H1 (cell line): ENCODE measurements at regions not wholly inside any gene's neighbourhood (a gene's known extent, or its start where the extent isn't known, plus 50 kb on each side); places are given as distances from the start of the nearest gene placed in this dataset.

Experiments used
- CTCF ChIA-PET: fragments of 300-600 bp; sonication (Branson Sonifier 250); formaldehyde crosslinking; loops from one replicate; lab custom pipeline; 2021; ENCODE audit not compliant: partially characterized antibody; lab: Charles Lee
- POLR2A ChIA-PET: fragments of 300-600 bp; sonication (Branson Sonifier 250); formaldehyde crosslinking; loops from one replicate; lab custom pipeline; 2021; ENCODE audit warnings: inconsistent platforms; ENCODE audit not compliant: partially characterized antibody; lab: Charles Lee
- DNase-seq, 2 experiments: peaks; one replicate each; pipeline versions ENCODE4 v3.0.0 to v3.0.0-alpha.2; 2010 to 2022; ENCODE audit warnings: low spot score in 2 of 2, low read depth in 1 of 2, mixed read lengths in 1 of 2
- FAIRE-seq: peaks from 2 replicates; lab custom pipeline; 2011; peaks lifted over from hg19 to GRCh38; lab: Jason Lieb, UNC
- H2AFZ ChIP-seq: 2 replicates; pipeline ENCODE4 v1.8.1; 2012; ENCODE audit warnings: low read length, inconsistent platforms
- H2AK5ac ChIP-seq: 2 replicates; pipeline ENCODE4 v1.6.1; 2013; ENCODE audit warnings: low read depth, low read length
- H2BK120ac ChIP-seq: replicated peaks from 2 replicates; pipeline ENCODE3; 2013; ENCODE audit warnings: low read depth, low read length, inconsistent platforms
- H2BK12ac ChIP-seq: 2 replicates; pipeline ENCODE4 v1.6.1; 2013; ENCODE audit warnings: low read depth, low read length
- H2BK15ac ChIP-seq: 2 replicates; pipeline ENCODE4 v1.6.1; 2013; ENCODE audit warnings: low read length
- H2BK20ac ChIP-seq: 2 replicates; pipeline ENCODE4 v1.6.1; 2013; ENCODE audit warnings: low read length
- H2BK5ac ChIP-seq: 2 replicates; pipeline ENCODE4 v1.6.1; 2013; ENCODE audit warnings: low read depth, low read length
- H3K14ac ChIP-seq: 2 replicates; pipeline ENCODE4 v1.6.1; 2013; ENCODE audit warnings: inconsistent platforms; ENCODE audit not compliant: insufficient read length
- H3K18ac ChIP-seq: 2 replicates; pipeline ENCODE4 v1.6.1; 2013; ENCODE audit warnings: low read length; ENCODE audit errors: extremely low read depth
- H3K23ac ChIP-seq: 2 replicates; pipeline ENCODE4 v1.6.1; 2013; ENCODE audit warnings: inconsistent platforms; ENCODE audit not compliant: insufficient read length
- H3K23me2 ChIP-seq: 2 replicates; pipeline ENCODE4 v1.6.1; 2013; ENCODE audit warnings: low read depth, low read length
- H3K27ac ChIP-seq: 2 replicates; pipeline ENCODE4 v1.6.1; 2011; ENCODE audit warnings: low read depth, low read length, inconsistent platforms
- H3K27me3 ChIP-seq, 4 experiments: replicated peaks in 1 of 4; 1 replicate in 1 of 4; 2 replicates in 3 of 4; pipeline versions ENCODE4 v1.6.1 to v1.8.1; 2011 to 2013; ENCODE audit warnings: low read length in 3 of 4, mild to moderate bottlenecking in 3 of 4, inconsistent platforms in 2 of 4, mixed read lengths in 2 of 4, moderate library complexity in 1 of 4; ENCODE audit not compliant: control insufficient read depth in 3 of 4, insufficient read depth in 3 of 4; ENCODE audit errors: extremely low read depth in 1 of 4
- H3K36me3 ChIP-seq, 4 experiments: 2 replicates each; pipeline versions ENCODE4 v1.6.1 to v1.8.1; 2011 to 2013; ENCODE audit warnings: mild to moderate bottlenecking in 4 of 4, low read length in 3 of 4, moderate library complexity in 2 of 4, control low read depth in 1 of 4, inconsistent platforms in 1 of 4; ENCODE audit not compliant: insufficient read depth in 4 of 4, control insufficient read depth in 2 of 4
- H3K4ac ChIP-seq: replicated peaks from 2 replicates; pipeline ENCODE3; 2013; ENCODE audit warnings: low read length, low read depth, mixed read lengths, inconsistent platforms; ENCODE audit not compliant: insufficient read length
- H3K4me1 ChIP-seq, 4 experiments: replicated peaks in 1 of 4; 1 replicate in 1 of 4; 2 replicates in 3 of 4; pipeline versions ENCODE4 v1.6.1 to v1.8.1; 2011 to 2013; ENCODE audit warnings: low read length in 3 of 4, inconsistent platforms in 2 of 4, mixed read lengths in 1 of 4; ENCODE audit not compliant: insufficient read depth in 4 of 4, control insufficient read depth in 3 of 4
- H3K4me2 ChIP-seq, 2 experiments: 2 replicates each; pipeline versions ENCODE4 v1.6.1 to v1.8.1; 2011 to 2013; ENCODE audit warnings: low read depth in 2 of 2, low read length in 2 of 2, control low read depth in 1 of 2, inconsistent platforms in 1 of 2, mild to moderate bottlenecking in 1 of 2; ENCODE audit not compliant: insufficient read depth in 1 of 2
- H3K4me3 ChIP-seq, 4 experiments: fragments of 200-600, 300-600 bp in 1 of 4; sonication (generic), shearing (Covaris generic), sonication (Bioruptor Twin) in 1 of 4; 2 replicates each; pipeline versions ENCODE4 v1.5.1 to v1.8.1; 2011 to 2016; ENCODE audit warnings: low read length in 4 of 4, low read depth in 3 of 4, control low read depth in 2 of 4, inconsistent platforms in 2 of 4, mild to moderate bottlenecking in 2 of 4, mixed read lengths in 1 of 4, moderate library complexity in 1 of 4; ENCODE audit not compliant: insufficient read depth in 2 of 4; ENCODE audit errors: extremely low read depth in 1 of 4
- H3K56ac ChIP-seq: replicated peaks from 2 replicates; pipeline ENCODE3; 2013; ENCODE audit warnings: low read depth, mild to moderate bottlenecking, mixed read lengths, low read length, inconsistent platforms; ENCODE audit not compliant: insufficient read length
- H3K79me1 ChIP-seq: 2 replicates; pipeline ENCODE4 v1.6.1; 2013; ENCODE audit warnings: low read depth, low read length, control low read depth
- H3K79me2 ChIP-seq, 2 experiments: 2 replicates each; pipeline versions ENCODE4 v1.6.1 to v1.8.1; 2012 to 2013; ENCODE audit warnings: low read length in 2 of 2, mild to moderate bottlenecking in 2 of 2, inconsistent platforms in 1 of 2; ENCODE audit not compliant: insufficient read depth in 2 of 2, control insufficient read depth in 1 of 2
- H3K9ac ChIP-seq, 4 experiments: replicated peaks in 1 of 4; 1 replicate in 1 of 4; 2 replicates in 3 of 4; pipeline versions ENCODE4 v1.6.1 to v1.8.1; 2011 to 2013; ENCODE audit warnings: low read depth in 3 of 4, low read length in 3 of 4, control low read depth in 2 of 4, mild to moderate bottlenecking in 2 of 4, moderate library complexity in 2 of 4, inconsistent platforms in 1 of 4; ENCODE audit errors: extremely low read depth in 1 of 4
- H3K9me3 ChIP-seq, 2 experiments: 2 replicates each; pipeline versions ENCODE4 v1.6.1 to v1.8.1; 2012 to 2013; ENCODE audit warnings: mild to moderate bottlenecking in 2 of 2, moderate library complexity in 2 of 2, control low read depth in 1 of 2, inconsistent platforms in 1 of 2, low read depth in 1 of 2, low read length in 1 of 2, mixed read lengths in 1 of 2; ENCODE audit not compliant: insufficient read depth in 2 of 2
- H4K20me1 ChIP-seq, 2 experiments: replicated peaks in 1 of 2; 2 replicates each; pipeline versions ENCODE3 to v1.8.1; 2011 to 2013; ENCODE audit warnings: inconsistent platforms in 2 of 2, low read length in 2 of 2, mild to moderate bottlenecking in 1 of 2; ENCODE audit not compliant: insufficient read depth in 2 of 2, control insufficient read depth in 1 of 2
- H4K5ac ChIP-seq: 2 replicates; pipeline ENCODE4 v1.6.1; 2013; ENCODE audit warnings: low read length, low read depth, mixed read lengths, inconsistent platforms; ENCODE audit not compliant: insufficient read length
- H4K8ac ChIP-seq: 2 replicates; pipeline ENCODE4 v1.8.0; 2013; ENCODE audit warnings: mild to moderate bottlenecking, moderate library complexity, low read length, inconsistent platforms; ENCODE audit not compliant: insufficient read depth; ENCODE audit errors: extremely low read depth
- H4K91ac ChIP-seq: replicated peaks from 2 replicates; pipeline ENCODE3; 2013; ENCODE audit warnings: low read length, mixed read lengths, inconsistent platforms; ENCODE audit not compliant: insufficient read length
- CEBPB ChIP-seq: IDR thresholded peaks from 2 replicates; pipeline ENCODE4 v1.6.1; 2012; ENCODE audit warnings: low read depth, low read length
- EP300 ChIP-seq, 2 experiments: IDR thresholded peaks; 1 replicate in 1 of 2; 2 replicates in 1 of 2; pipeline ENCODE4 v1.6.1; 2011 to 2012; ENCODE audit warnings: low read depth in 2 of 2, low read length in 2 of 2, mild to moderate bottlenecking in 2 of 2, borderline replicate concordance in 1 of 2, inconsistent platforms in 1 of 2, moderate library complexity in 1 of 2
- WGBS, 2 experiments: shearing (Covaris generic) in 1 of 2; methylation state at CpG; one replicate each; pipeline versions ENCODE4 v1.1.6 to v1.1.7; 2013 to 2015; ENCODE audit warnings: low lambda C conversion rate in 2 of 2, mixed read lengths in 2 of 2, inconsistent platforms in 1 of 2, low coverage in 1 of 2, missing lambda C conversion rate in 1 of 2; ENCODE audit not compliant: insufficient replicate concordance in 2 of 2, insufficient coverage in 1 of 2, insufficient read length in 1 of 2; ENCODE audit errors: extremely low coverage in 1 of 2, missing lambda C conversion rate in 1 of 2; 5-methylcytosine and 5-hydroxymethylcytosine counted together

DNA sequence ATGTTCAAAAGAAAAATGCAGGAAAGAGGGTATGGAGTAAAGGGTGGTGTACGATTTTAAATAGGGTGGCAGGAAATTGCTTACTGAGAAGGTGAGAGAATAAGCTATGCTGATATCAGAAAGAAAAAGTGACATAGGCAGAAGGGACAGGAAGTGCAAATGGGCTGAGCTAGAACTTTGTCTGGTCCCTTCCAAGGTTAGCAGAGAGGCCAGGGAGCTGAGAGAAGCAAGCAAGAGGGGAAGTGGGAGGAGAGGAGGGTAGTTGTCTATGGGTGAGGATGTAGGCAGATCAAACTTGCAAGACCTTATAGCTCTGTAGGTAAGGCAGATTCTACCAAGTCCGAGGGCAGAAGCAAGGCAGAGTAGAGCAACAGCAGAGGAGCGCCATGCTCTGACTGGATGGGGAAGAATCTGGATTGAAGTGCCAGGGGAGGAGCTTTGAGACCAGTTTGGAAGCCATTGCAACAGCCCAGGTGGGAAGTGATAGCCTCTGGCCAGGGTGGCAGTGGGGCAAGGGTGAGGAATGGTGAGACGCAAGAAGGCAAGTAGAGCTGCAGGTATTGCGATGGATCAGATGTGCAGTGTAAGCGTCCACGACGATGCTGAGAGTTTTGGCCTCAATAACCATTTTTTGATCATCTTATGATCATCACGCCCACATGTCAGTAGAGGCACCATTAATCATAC, 134.4 kb upstream of the APCDD1 start:
- Histone ChIP-seq H4K5ac (no peak overlapping the region), H2BK120ac (no peak overlapping the region), H4K91ac (peak overlapping the region; percentile 16), H3K4me3 (no peak overlapping the region), H3K56ac (no peak overlapping the region), H3K79me1 (no peaks in the 10 kb centered on the region), H3K27me3 (no peaks in the 10 kb centered on the region; a peak in 1 of 7 replicates), H2BK15ac (no peak overlapping the region; the same call in 1 of the 2 replicates), H3K4me2 (no peak overlapping the region), H4K20me1 (no peaks in the 10 kb centered on the region), H2BK12ac (peak overlapping the region; percentile 69; the same call in 1 of the 2 replicates), H3K79me2 (no peaks in the 10 kb centered on the region), H2BK20ac (peak overlapping the region; percentile 77; the same call in 1 of the 2 replicates), H3K27ac (no peak overlapping the region), H4K8ac (no peak overlapping the region), H3K18ac (no peak overlapping the region; the same call in 1 of the 2 replicates), H2AFZ (no peak overlapping the region), H3K4me1 (peaks cover 6 to 8% (median 6%) of the 10 kb centered on the region in 4 experiments; a peak in 6 of 7 replicates), H3K36me3 (no peaks in the 10 kb centered on the region), H3K9ac (no peak overlapping the region), H2BK5ac (peak overlapping the region; percentile 14; the same call in 1 of the 2 replicates), H3K9me3 (0 out of 4 replicates have a peak, but pooled peaks cover 0 to 2% of the 10 kb centered on the region in 2 experiments), H3K4ac (no peak overlapping the region), H3K23ac (no peak overlapping the region), H2AK5ac (no peak overlapping the region), H3K23me2 (no peaks in the 10 kb centered on the region), H3K14ac (no peak overlapping the region)
- 87 to 100% methylated on average over 1 to 9 of the region's 9 CpGs for WGBS, 2 experiments
- POLR2A ChIA-PET, result interaction anchor here (0.6 kb wide), 1 partner anchor 1215 kb away, joined by 3 read pairs; no protein-coding TSS in a partner anchor
- CTCF ChIA-PET, result interaction anchor here (1.2 kb wide), 1 partner anchor 38 kb away, joined by 3 read pairs; no protein-coding TSS in a partner anchor
- no peak for DNase-seq
- no peak for FAIRE-seq
- TF ChIP-seq EP300 (IDR thresholded peaks at IDR 0.05; ENCODE audit: borderline replicate concordance in 1 of 2, low read depth in 2 of 2, low read length in 2 of 2), result no peak
- TF ChIP-seq CEBPB, result no peak
